Liver (tissue), 8 donors: ENCODE measurements at regions not wholly inside any gene's neighbourhood (a gene's known extent, or its start where the extent isn't known, plus 50 kb on each side); places are given as distances from the start of the nearest gene placed in this dataset.

ENCODE experiments used
- DNase-seq: peaks from one replicate; pipeline ENCODE4 v3.0.0-alpha.2; 2017; ENCODE audit warnings: low spot score
- H3K27ac ChIP-seq, 2 donors: one replicate each; pipeline ENCODE4 v1.7.0; 2013; ENCODE audit warnings: inconsistent platforms in 2 of 2, low read length in 2 of 2, control low read depth in 1 of 2, low read depth in 1 of 2, mild to moderate bottlenecking in 1 of 2
- H3K27me3 ChIP-seq, 4 donors: one replicate each; pipeline versions ENCODE4 v1.6.1 to v1.7.0; 2013; ENCODE audit warnings: low read length in 3 of 4, inconsistent platforms in 1 of 4, mild to moderate bottlenecking in 1 of 4, moderate library complexity in 1 of 4; ENCODE audit not compliant: control insufficient read depth in 4 of 4, insufficient read depth in 4 of 4
- H3K36me3 ChIP-seq, 4 donors: one replicate each; pipeline versions ENCODE4 v1.6.1 to v1.7.0; 2013; ENCODE audit warnings: low read length in 3 of 4, mild to moderate bottlenecking in 3 of 4, low read depth in 1 of 4, moderate library complexity in 1 of 4; ENCODE audit not compliant: control insufficient read depth in 4 of 4, insufficient read depth in 3 of 4
- H3K4me1 ChIP-seq, 4 donors: one replicate each; pipeline versions ENCODE4 v1.6.1 to v1.7.0; 2013; ENCODE audit warnings: low read length in 3 of 4, mild to moderate bottlenecking in 3 of 4, moderate library complexity in 1 of 4; ENCODE audit not compliant: control insufficient read depth in 4 of 4, insufficient read depth in 4 of 4
- H3K4me3 ChIP-seq, 3 donors: one replicate each; pipeline versions ENCODE4 v1.6.1 to v1.7.0; 2013; ENCODE audit warnings: low read length in 3 of 3, control low read depth in 1 of 3, low read depth in 1 of 3, mild to moderate bottlenecking in 1 of 3
- H3K9ac ChIP-seq, 2 donors: one replicate each; pipeline ENCODE4 v1.7.0; 2013; ENCODE audit warnings: low read length in 2 of 2, mild to moderate bottlenecking in 2 of 2, moderate library complexity in 2 of 2, control low read depth in 1 of 2, low read depth in 1 of 2
- H3K9me3 ChIP-seq, 4 donors: one replicate each; pipeline versions ENCODE4 v1.6.1 to v1.7.0; 2013; ENCODE audit warnings: low read length in 3 of 4; ENCODE audit not compliant: control insufficient read depth in 4 of 4
- CTCF ChIP-seq: fragments of 150-350 bp; IDR thresholded peaks from 2 replicates; pipeline ENCODE4 v1.5.1; 2017; ENCODE audit warnings: improper control_type of control experiment, low read depth, low read length; ENCODE audit not compliant: missing input control
- EGR1 ChIP-seq, 2 donors: IDR thresholded peaks; 2 replicates each; pipeline ENCODE4 v1.6.1; 2016 to 2018; ENCODE audit warnings: antibody characterized with exemption in 2 of 2, low read depth in 2 of 2
- FOXA1 ChIP-seq: IDR thresholded peaks from 2 replicates; pipeline ENCODE4 v1.6.1; 2016; ENCODE audit warnings: antibody characterized with exemption
- FOXA2 ChIP-seq: IDR thresholded peaks from 2 replicates; pipeline ENCODE4 v1.6.1; 2016; ENCODE audit warnings: antibody characterized with exemption
- GABPA ChIP-seq, 2 donors: IDR thresholded peaks in 1 of 2; conservative IDR thresholded peaks in 1 of 2; 2 replicates each; pipeline ENCODE4 v1.6.1; 2016; ENCODE audit warnings: antibody characterized with exemption in 2 of 2, mild to moderate bottlenecking in 1 of 2, moderate library complexity in 1 of 2
- HNF4G ChIP-seq: IDR thresholded peaks from 2 replicates; pipeline ENCODE4 v1.6.1; 2016; ENCODE audit warnings: antibody characterized with exemption
- JUND ChIP-seq, 2 donors: IDR thresholded peaks; 2 replicates each; pipeline ENCODE4 v1.6.1; 2016; ENCODE audit warnings: antibody characterized with exemption in 2 of 2
- MAX ChIP-seq: IDR thresholded peaks from 2 replicates; pipeline ENCODE4 v1.6.1; 2016; ENCODE audit warnings: antibody characterized with exemption
- NR2F2 ChIP-seq: IDR thresholded peaks from 2 replicates; pipeline ENCODE4 v1.6.1; 2016; ENCODE audit warnings: antibody characterized with exemption
- RAD21 ChIP-seq, 2 donors: IDR thresholded peaks; 2 replicates each; pipeline ENCODE4 v1.6.1; 2016; ENCODE audit warnings: antibody characterized with exemption in 2 of 2, mild to moderate bottlenecking in 2 of 2
- RXRA ChIP-seq, 2 donors: IDR thresholded peaks; 2 replicates each; pipeline ENCODE4 v1.6.1; 2017 to 2018; ENCODE audit warnings: antibody characterized with exemption in 2 of 2, mild to moderate bottlenecking in 1 of 2
- SP1 ChIP-seq: IDR thresholded peaks from 2 replicates; pipeline ENCODE4 v1.6.1; 2018; ENCODE audit warnings: antibody characterized with exemption, mild to moderate bottlenecking
- TAF1 ChIP-seq: conservative IDR thresholded peaks from 2 replicates; pipeline ENCODE4 v1.6.1; 2016; ENCODE audit warnings: antibody characterized with exemption, mild to moderate bottlenecking
- YY1 ChIP-seq: IDR thresholded peaks from 2 replicates; pipeline ENCODE4 v1.6.1; 2016; ENCODE audit warnings: antibody characterized with exemption, mild to moderate bottlenecking
- WGBS: extraction: QIAGEN DNeasy Blood & Tissue Kit; methylation state at CpG from one replicate; pipeline ENCODE4 v1.1.7; 2013; 5-methylcytosine and 5-hydroxymethylcytosine counted together
- TF ChIP-seq, protein P1 (sequence below): IDR thresholded peaks from 2 replicates; pipeline ENCODE4 v1.6.1; 2016; ENCODE audit warnings: antibody characterized with exemption
- TF ChIP-seq, protein P2 (sequence below): IDR thresholded peaks from 2 replicates; pipeline ENCODE4 v1.6.1; 2016; ENCODE audit warnings: antibody characterized with exemption, mild to moderate bottlenecking
- TF ChIP-seq, protein P3 (sequence below): IDR thresholded peaks from 2 replicates; pipeline ENCODE4 v1.6.1; 2016; ENCODE audit warnings: antibody characterized with exemption
- donor health status: healthy.
- donor health status: healthy.
- donor health status: healthy.
- donor health status: healthy.
- donor health status: healthy.

DNA sequence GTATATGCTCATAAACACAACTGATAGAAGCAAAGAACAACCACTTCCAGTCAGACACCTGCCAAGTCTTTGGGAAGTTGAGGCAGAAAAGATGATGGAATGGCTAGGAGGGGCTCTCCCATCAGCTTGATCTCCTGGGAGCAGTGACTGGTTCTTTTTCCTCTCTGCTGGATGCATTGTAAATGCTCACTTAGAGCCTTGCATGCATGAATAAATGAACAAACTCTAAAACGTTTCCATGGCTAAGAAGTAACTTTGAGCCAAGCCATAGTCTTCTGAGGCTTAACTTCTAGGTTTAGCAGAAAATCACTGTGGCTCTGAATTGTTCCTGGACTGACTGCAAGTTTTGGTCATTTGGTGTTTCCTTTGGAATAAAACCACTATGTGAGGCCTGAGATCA is 166.4 kb upstream of the CITED2 start:
- no peaks in the 10 kb centered on the region for H3K9me3 ChIP-seq
- H3K27ac ChIP-seq: no peak overlapping the region
- DNase-seq: no peak
- peaks cover 0 to 6% (median under 1%) of the 10 kb centered on the region in 4 donors for H3K4me1 ChIP-seq
- WGBS: 73% methylated on average over 1 of the region's 1 CpG
- no peaks in the 10 kb centered on the region for H3K27me3 ChIP-seq
- no peak overlapping the region for H3K4me3 ChIP-seq
- TF ChIP-seq EGR1 (IDR thresholded peaks at IDR 0.05; ENCODE audit: low read depth in 2 of 2): no peak
- TF ChIP-seq SP1: no peak
- TF ChIP-seq CTCF: no peak
- TF ChIP-seq FOXA1: no peak
- no peak for TF ChIP-seq TAF1
- TF ChIP-seq, protein P1, sequence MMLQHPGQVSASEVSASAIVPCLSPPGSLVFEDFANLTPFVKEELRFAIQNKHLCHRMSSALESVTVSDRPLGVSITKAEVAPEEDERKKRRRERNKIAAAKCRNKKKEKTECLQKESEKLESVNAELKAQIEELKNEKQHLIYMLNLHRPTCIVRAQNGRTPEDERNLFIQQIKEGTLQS: no peak
- no peak for TF ChIP-seq JUND (IDR thresholded peaks at IDR 0.05)
- TF ChIP-seq, protein P2, sequence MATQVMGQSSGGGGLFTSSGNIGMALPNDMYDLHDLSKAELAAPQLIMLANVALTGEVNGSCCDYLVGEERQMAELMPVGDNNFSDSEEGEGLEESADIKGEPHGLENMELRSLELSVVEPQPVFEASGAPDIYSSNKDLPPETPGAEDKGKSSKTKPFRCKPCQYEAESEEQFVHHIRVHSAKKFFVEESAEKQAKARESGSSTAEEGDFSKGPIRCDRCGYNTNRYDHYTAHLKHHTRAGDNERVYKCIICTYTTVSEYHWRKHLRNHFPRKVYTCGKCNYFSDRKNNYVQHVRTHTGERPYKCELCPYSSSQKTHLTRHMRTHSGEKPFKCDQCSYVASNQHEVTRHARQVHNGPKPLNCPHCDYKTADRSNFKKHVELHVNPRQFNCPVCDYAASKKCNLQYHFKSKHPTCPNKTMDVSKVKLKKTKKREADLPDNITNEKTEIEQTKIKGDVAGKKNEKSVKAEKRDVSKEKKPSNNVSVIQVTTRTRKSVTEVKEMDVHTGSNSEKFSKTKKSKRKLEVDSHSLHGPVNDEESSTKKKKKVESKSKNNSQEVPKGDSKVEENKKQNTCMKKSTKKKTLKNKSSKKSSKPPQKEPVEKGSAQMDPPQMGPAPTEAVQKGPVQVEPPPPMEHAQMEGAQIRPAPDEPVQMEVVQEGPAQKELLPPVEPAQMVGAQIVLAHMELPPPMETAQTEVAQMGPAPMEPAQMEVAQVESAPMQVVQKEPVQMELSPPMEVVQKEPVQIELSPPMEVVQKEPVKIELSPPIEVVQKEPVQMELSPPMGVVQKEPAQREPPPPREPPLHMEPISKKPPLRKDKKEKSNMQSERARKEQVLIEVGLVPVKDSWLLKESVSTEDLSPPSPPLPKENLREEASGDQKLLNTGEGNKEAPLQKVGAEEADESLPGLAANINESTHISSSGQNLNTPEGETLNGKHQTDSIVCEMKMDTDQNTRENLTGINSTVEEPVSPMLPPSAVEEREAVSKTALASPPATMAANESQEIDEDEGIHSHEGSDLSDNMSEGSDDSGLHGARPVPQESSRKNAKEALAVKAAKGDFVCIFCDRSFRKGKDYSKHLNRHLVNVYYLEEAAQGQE: no peak
- no peak for TF ChIP-seq MAX
- no peak for TF ChIP-seq NR2F2
- no peak for TF ChIP-seq RAD21 (IDR thresholded peaks at IDR 0.05)
- TF ChIP-seq FOXA2: no peak
- TF ChIP-seq, protein P3, sequence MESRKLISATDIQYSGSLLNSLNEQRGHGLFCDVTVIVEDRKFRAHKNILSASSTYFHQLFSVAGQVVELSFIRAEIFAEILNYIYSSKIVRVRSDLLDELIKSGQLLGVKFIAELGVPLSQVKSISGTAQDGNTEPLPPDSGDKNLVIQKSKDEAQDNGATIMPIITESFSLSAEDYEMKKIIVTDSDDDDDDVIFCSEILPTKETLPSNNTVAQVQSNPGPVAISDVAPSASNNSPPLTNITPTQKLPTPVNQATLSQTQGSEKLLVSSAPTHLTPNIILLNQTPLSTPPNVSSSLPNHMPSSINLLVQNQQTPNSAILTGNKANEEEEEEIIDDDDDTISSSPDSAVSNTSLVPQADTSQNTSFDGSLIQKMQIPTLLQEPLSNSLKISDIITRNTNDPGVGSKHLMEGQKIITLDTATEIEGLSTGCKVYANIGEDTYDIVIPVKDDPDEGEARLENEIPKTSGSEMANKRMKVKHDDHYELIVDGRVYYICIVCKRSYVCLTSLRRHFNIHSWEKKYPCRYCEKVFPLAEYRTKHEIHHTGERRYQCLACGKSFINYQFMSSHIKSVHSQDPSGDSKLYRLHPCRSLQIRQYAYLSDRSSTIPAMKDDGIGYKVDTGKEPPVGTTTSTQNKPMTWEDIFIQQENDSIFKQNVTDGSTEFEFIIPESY: no peak
- TF ChIP-seq YY1: no peak
- no peak for TF ChIP-seq HNF4G
- no peak for TF ChIP-seq GABPA (IDR thresholded peaks at IDR 0.05 in 1 of 2, conservative IDR thresholded peaks at IDR 0.05 in 1 of 2)
- no peak for TF ChIP-seq RXRA (IDR thresholded peaks at IDR 0.05)
- H3K9ac ChIP-seq: no peak overlapping the region
- no peaks in the 10 kb centered on the region for H3K36me3 ChIP-seq

- H3K27ac ChIP-seq: no peak overlapping the region
- peaks cover 0 to 6% (median under 1%) of the 10 kb centered on the region in 4 donors for H3K4me1 ChIP-seq
- no peaks in the 10 kb centered on the region for H3K27me3 ChIP-seq
- 64% methylated on average over 5 of the region's 5 CpGs for WGBS
- H3K4me3 ChIP-seq: no peak overlapping the region
- DNase-seq: no peak
- H3K9me3 ChIP-seq: no peaks in the 10 kb centered on the region
- H3K36me3 ChIP-seq: no peaks in the 10 kb centered on the region
- no peak overlapping the region for H3K9ac ChIP-seq
- no peak for TF ChIP-seq RAD21 (IDR thresholded peaks at IDR 0.05)
- TF ChIP-seq, protein P1: no peak
- TF ChIP-seq, protein P3: no peak
- TF ChIP-seq GABPA (IDR thresholded peaks at IDR 0.05 in 1 of 2, conservative IDR thresholded peaks at IDR 0.05 in 1 of 2): no peak
- TF ChIP-seq YY1: no peak
- TF ChIP-seq SP1: no peak
- no peak for TF ChIP-seq TAF1
- TF ChIP-seq, protein P2: no peak
- no peak for TF ChIP-seq EGR1 (IDR thresholded peaks at IDR 0.05; ENCODE audit: low read depth in 2 of 2)
Measured at GRCh38 chr6:139540276-139540675, 165.8 kb upstream of the CITED2 start.
